Hematopoietic multipotent progenitor cell treated with erythropoietin and hydrocortisone succinate and interleukin-3 and kit ligand, for 15 days (in vitro differentiated cells): ENCODE measurements at regions not wholly inside any gene's neighbourhood (a gene's known extent, or its start where the extent isn't known, plus 50 kb on each side); places are given as distances from the start of the nearest gene placed in this dataset.
"Not testable (repeated sequence)": the region's sequence is repeated elsewhere in the genome, so short reads cannot be mapped to it uniquely, and the experiment has no call there.

Experiments used
- DNase-seq: peaks from one replicate; pipeline ENCODE4 v3.0.0-alpha.2; 2015; ENCODE audit warnings: low spot score

GRCh38 chr22:22977479-22978200, 90.0 kb downstream of the IGLL5 start:
- DNase-seq: no peak

GRCh38 chr22:22978637-22979036, 91.0 kb downstream of the IGLL5 start:
- no peak for DNase-seq

GRCh38 chr22:22979121-22979724, 91.1 kb upstream of the GNAZ start:
- no peak for DNase-seq

GRCh38 chr22:22979954-22980353, 90.4 kb upstream of the GNAZ start:
- no peak for DNase-seq

GRCh38 chr22:22981670-22982571, 88.4 kb upstream of the GNAZ start:
- DNase-seq: no peak

GRCh38 chr22:22982616-22983015, 87.7 kb upstream of the GNAZ start:
- DNase-seq: no peak

- no peak for DNase-seq
Measured at GRCh38 chr22:22983123-22983522, 87.2 kb upstream of the GNAZ start.

- no peak for DNase-seq
Measured at GRCh38 chr22:22983816-22984215, 86.5 kb upstream of the GNAZ start.

- DNase-seq: no peak
Measured at GRCh38 chr22:22984967-22985366, 85.4 kb upstream of the GNAZ start.

- DNase-seq: no peak
Measured at GRCh38 chr22:22986008-22986407, 84.3 kb upstream of the GNAZ start.

GRCh38 chr22:22986640-22987039, 83.7 kb upstream of the GNAZ start:
- DNase-seq: no peak

- no peak for DNase-seq
Measured at GRCh38 chr22:22988150-22988549, 82.2 kb upstream of the GNAZ start.

- no peak for DNase-seq
Measured at GRCh38 chr22:22988785-22989184, 81.5 kb upstream of the GNAZ start.

- DNase-seq: no peak
Measured at GRCh38 chr22:22989856-22990255, 80.5 kb upstream of the GNAZ start.

- DNase-seq: not testable (repeated sequence)
Measured at GRCh38 chr22:22990711-22991505, 79.4 kb upstream of the GNAZ start.

- no peak for DNase-seq
Measured at GRCh38 chr22:22992474-22992873, 77.8 kb upstream of the GNAZ start.

GRCh38 chr22:22993184-22993583, 77.1 kb upstream of the GNAZ start:
- no peak for DNase-seq

- DNase-seq: peak; percentile 3
Measured at GRCh38 chr22:22995166-22995565, 75.2 kb upstream of the GNAZ start.

GRCh38 chr22:22996511-22997261, 73.6 kb upstream of the GNAZ start:
- no peak for DNase-seq

GRCh38 chr22:22997262-22997898, 72.9 kb upstream of the GNAZ start:
- DNase-seq: no peak

- no peak for DNase-seq
Measured at GRCh38 chr22:22997988-22998387, 72.3 kb upstream of the GNAZ start.
